Body of pancreas (tissue), 4 donors: ENCODE measurements at regions not wholly inside any gene's neighbourhood (a gene's known extent, or its start where the extent isn't known, plus 50 kb on each side); places are given as distances from the start of the nearest gene placed in this dataset.

Source experiments
- ATAC-seq: fragments of 150-250 bp; one replicate; pipeline ENCODE4 v1.9.1; 2016
- DNase-seq, 4 donors: peaks; one replicate each; pipeline ENCODE4 v3.0.0-alpha.2; 2019
- H3K27ac ChIP-seq, 4 donors: fragments of 200-600 bp; sonication (generic); 1 replicate in 3 of 4; 2 replicates in 1 of 4; pipeline versions ENCODE4 v1.5.1 to v1.6.1; 2016 to 2019; ENCODE audit warnings: mild to moderate bottlenecking in 1 of 4, mixed read lengths in 1 of 4, moderate library complexity in 1 of 4
- H3K27me3 ChIP-seq, 2 donors: fragments of 200-600 bp; sonication (generic); one replicate each; pipeline ENCODE4 v1.6.0; 2016; ENCODE audit warnings: mild to moderate bottlenecking in 1 of 2
- H3K36me3 ChIP-seq, 2 donors: fragments of 200-600 bp; sonication (generic); replicated peaks in 1 of 2; 2 replicates each; pipeline ENCODE4 v1.5.1; 2016; ENCODE audit warnings: low read depth in 2 of 2; ENCODE audit not compliant: insufficient read depth in 1 of 2
- H3K4me1 ChIP-seq: fragments of 200-600 bp; sonication (generic); one replicate; pipeline ENCODE4 v1.6.0; 2016
- H3K4me3 ChIP-seq, 2 donors: fragments of 200-600 bp; sonication (generic); 1 replicate in 1 of 2; 2 replicates in 1 of 2; pipeline ENCODE4 v1.5.1; 2016 to 2019
- H3K9me3 ChIP-seq, 3 donors: fragments of 200-600 bp; sonication (generic); 1 replicate in 2 of 3; 2 replicates in 1 of 3; pipeline ENCODE4 v1.5.1; 2016
- POLR2A ChIP-seq, 3 donors: fragments of 450-650 bp; IDR thresholded peaks; one replicate each; pipeline ENCODE4 v1.6.1; 2016; ENCODE audit warnings: antibody characterized with exemption in 3 of 3, mild to moderate bottlenecking in 2 of 3
- WGBS, 2 donors: methylation state at CpG; one replicate each; pipeline ENCODE4 v1.1.5; 2017; 5-methylcytosine and 5-hydroxymethylcytosine counted together
- intact Hi-C: fragments of 100-400 bp; cut with DNase I; formaldehyde crosslinking; loops from one replicate; pipeline ENCODE4 v1.15.1; 2023
- TF ChIP-seq, protein P1 (sequence below), 7 experiments: fragments of 450-650 bp in 4 of 7; fragments of 200-600 bp in 3 of 7; sonication (generic) in 3 of 7; IDR thresholded peaks; one replicate each; pipeline ENCODE4 v1.5.1; 2016 to 2019; ENCODE audit warnings: antibody characterized with exemption in 7 of 7

DNA sequence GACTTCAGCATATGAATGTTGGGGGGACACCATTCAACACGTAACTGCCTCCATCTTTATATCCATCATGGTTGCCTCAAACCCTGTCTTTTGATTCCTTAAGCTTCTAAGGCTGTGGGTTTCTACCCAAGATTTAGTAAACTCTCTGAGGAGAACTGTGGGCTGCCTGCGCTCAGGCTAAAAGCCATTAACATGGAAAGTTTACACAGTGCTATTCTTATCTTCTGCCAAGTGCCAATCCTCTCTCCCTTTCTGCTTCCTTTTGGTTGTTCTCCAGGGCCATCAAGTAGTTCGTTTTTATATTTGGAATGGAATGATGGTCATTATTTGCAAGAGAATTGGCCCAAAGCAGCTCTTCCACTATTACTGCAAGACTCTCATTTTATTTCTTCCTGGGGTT is 97.3 kb upstream of the KLF14 start:
- no peak overlapping the region for H3K4me3 ChIP-seq
- DNase-seq, result no peak
- TF ChIP-seq, protein P1, sequence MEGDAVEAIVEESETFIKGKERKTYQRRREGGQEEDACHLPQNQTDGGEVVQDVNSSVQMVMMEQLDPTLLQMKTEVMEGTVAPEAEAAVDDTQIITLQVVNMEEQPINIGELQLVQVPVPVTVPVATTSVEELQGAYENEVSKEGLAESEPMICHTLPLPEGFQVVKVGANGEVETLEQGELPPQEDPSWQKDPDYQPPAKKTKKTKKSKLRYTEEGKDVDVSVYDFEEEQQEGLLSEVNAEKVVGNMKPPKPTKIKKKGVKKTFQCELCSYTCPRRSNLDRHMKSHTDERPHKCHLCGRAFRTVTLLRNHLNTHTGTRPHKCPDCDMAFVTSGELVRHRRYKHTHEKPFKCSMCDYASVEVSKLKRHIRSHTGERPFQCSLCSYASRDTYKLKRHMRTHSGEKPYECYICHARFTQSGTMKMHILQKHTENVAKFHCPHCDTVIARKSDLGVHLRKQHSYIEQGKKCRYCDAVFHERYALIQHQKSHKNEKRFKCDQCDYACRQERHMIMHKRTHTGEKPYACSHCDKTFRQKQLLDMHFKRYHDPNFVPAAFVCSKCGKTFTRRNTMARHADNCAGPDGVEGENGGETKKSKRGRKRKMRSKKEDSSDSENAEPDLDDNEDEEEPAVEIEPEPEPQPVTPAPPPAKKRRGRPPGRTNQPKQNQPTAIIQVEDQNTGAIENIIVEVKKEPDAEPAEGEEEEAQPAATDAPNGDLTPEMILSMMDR (IDR thresholded peaks at IDR 0.05), result no peak
- no peak for TF ChIP-seq POLR2A (IDR thresholded peaks at IDR 0.05)
- H3K36me3 ChIP-seq, result no peaks in the 10 kb centered on the region
- H3K27me3 ChIP-seq, result no peaks in the 10 kb centered on the region
- WGBS, 2 donors, result 41 to 43% methylated on average over 3 of the region's 3 CpGs
- intact Hi-C loops, result no loop called here
- no peaks in the 10 kb centered on the region for H3K9me3 ChIP-seq
- H3K27ac ChIP-seq, result no peak overlapping the region
- no peaks in the 10 kb centered on the region for H3K4me1 ChIP-seq
- ATAC-seq, result no peak

DNA sequence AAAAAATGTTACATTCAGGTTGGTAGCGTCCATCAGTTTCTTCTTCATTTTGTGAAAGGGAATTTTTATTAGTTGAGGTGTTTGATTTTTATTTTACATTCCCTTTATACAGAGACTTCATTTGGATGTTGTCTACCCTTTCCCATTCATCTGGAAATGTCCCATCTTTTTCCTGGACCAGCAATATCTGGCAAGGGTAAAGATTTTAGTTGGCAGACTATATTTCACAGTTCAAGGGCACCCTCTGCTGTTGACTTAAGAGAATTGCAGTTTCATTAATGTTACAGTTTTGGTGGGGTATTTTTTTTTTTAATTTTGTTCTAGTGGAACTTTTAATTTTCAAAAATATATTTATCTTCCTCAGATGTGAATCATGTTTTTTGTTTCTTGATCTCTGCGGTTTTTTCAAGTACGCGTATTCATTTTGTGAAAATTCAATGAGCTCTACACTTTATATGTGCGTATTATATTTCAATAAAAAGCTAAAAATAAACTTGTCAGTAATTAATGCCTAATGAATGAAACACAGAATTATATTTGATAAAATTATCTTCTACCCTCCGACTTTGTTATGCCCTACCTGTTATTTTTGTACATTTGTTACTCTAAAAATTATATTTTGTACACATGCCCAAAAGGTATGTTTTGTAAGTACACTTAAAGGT is 97.9 kb upstream of the KLF14 start:
- Histone ChIP-seq H3K27me3 (no peaks in the 10 kb centered on the region), H3K4me3 (no peak overlapping the region), H3K4me1 (no peaks in the 10 kb centered on the region), H3K9me3 (no peaks in the 10 kb centered on the region), H3K36me3 (no peaks in the 10 kb centered on the region), H3K27ac (no peak overlapping the region)
- DNase-seq, result no peak
- 28 to 39% methylated on average over 6 of the region's 6 CpGs for WGBS, 2 donors
- intact Hi-C loops, result no loop called here
- peak; percentile 50 for ATAC-seq
- TF ChIP-seq, protein P1 (IDR thresholded peaks at IDR 0.05), result peak; percentile 14 to 68 (median 63)
- no peak for TF ChIP-seq POLR2A (IDR thresholded peaks at IDR 0.05)

DNA sequence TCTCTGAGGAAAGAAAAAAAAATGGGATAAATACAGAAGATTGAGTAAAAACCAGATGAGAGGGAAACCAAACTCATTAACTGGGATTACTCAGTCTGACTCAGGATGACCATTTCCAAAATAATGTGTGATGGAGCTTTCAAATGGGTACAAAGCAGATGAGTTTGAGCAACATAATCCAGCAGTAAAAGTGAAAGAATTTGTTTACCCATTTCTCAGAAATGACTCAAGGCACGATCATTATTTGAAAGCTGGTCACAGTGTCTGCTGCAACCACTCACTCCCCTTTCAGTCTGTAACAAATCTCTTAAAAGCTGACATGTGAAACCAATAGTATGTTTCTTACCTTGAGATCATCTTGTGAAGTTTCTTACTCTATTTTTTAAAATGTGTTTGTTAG is 104.7 kb upstream of the KLF14 start:
- H3K27ac ChIP-seq, result no peak overlapping the region
- no peaks in the 10 kb centered on the region for H3K9me3 ChIP-seq
- DNase-seq, result no peak
- no peak for TF ChIP-seq POLR2A (IDR thresholded peaks at IDR 0.05)
- TF ChIP-seq, protein P1 (IDR thresholded peaks at IDR 0.05), result no peak
- intact Hi-C loops, result no loop called here
- H3K4me3 ChIP-seq, result no peak overlapping the region
- no peak for ATAC-seq
- H3K4me1 ChIP-seq, result no peaks in the 10 kb centered on the region
- WGBS, 2 donors, result 59 to 66% methylated on average over 1 of the region's 1 CpG
- no peaks in the 10 kb centered on the region for H3K27me3 ChIP-seq
- H3K36me3 ChIP-seq, result no peaks in the 10 kb centered on the region

- no peaks in the 10 kb centered on the region for H3K9me3 ChIP-seq
- H3K27ac ChIP-seq, result no peak overlapping the region
- DNase-seq (no peak), ATAC-seq (no peak)
- no peaks in the 10 kb centered on the region for H3K36me3 ChIP-seq
- no peaks in the 10 kb centered on the region for H3K27me3 ChIP-seq
- no peak for TF ChIP-seq POLR2A (IDR thresholded peaks at IDR 0.05)
- TF ChIP-seq, protein P1 (IDR thresholded peaks at IDR 0.05), result no peak
- H3K4me1 ChIP-seq, result no peaks in the 10 kb centered on the region
- 84 to 94% methylated on average over 2 of the region's 2 CpGs for WGBS, 2 donors
- no peak overlapping the region for H3K4me3 ChIP-seq
- intact Hi-C loops, result no loop called here
These were observed 106.6 kb upstream of the KLF14 start for GRCh38 chr7:130840599-130840998.

DNA sequence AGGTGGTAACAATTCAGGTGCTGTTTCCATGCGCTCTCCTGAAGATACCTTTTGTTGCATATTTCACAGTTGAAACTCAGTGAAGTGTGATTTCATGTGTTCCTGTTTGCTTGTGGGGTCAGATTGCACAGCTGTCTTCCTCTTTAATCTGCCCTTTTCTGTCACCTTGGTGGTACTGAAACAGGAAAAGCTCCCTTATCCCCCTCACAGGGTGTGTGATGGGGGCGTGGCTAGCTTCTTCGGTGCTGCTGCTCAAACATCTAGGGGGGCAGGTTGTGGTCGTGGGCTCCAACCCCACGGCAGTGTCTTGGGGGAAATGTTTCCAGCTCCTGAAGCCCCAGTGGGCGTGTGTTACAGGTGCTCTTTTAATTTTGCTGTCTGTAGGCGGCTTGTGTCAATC is 107.4 kb upstream of the KLF14 start:
- TF ChIP-seq, protein P1 (IDR thresholded peaks at IDR 0.05), result no peak
- TF ChIP-seq POLR2A (IDR thresholded peaks at IDR 0.05), result no peak
- 63 to 72% methylated on average over 7 of the region's 7 CpGs for WGBS, 2 donors
- ATAC-seq (no peak), DNase-seq (no peak)
- Histone ChIP-seq H3K36me3 (no peaks in the 10 kb centered on the region), H3K27me3 (no peaks in the 10 kb centered on the region), H3K4me1 (no peaks in the 10 kb centered on the region), H3K4me3 (no peak overlapping the region), H3K27ac (no peak overlapping the region), H3K9me3 (no peaks in the 10 kb centered on the region)
- intact Hi-C loops, result no loop called here
